HEK293T (cell line): ENCODE measurements at regions not wholly inside any gene's neighbourhood (a gene's known extent, or its start where the extent isn't known, plus 50 kb on each side); places are given as distances from the start of the nearest gene placed in this dataset.

Experiments
- CTCF ChIA-PET: fragments of 350-600 bp; formaldehyde crosslinking; extraction: SDS; loops from one replicate; lab custom pipeline; 2021; ENCODE audit warnings: antibody characterized with exemption, inconsistent platforms; lab: Yijun Ruan, JAX
- POLR2A ChIA-PET: fragments of 350-600 bp; formaldehyde crosslinking; extraction: SDS; loops from one replicate; lab custom pipeline; 2020; ENCODE audit warnings: antibody characterized with exemption, inconsistent platforms; lab: Yijun Ruan, JAX
- DNase-seq: peaks from one replicate; pipeline ENCODE4 v3.0.0; 2012; ENCODE audit warnings: mixed read lengths; ENCODE audit errors: extremely low spot score
- ARNT ChIP-seq: fragments of 450-650 bp; IDR thresholded peaks from 2 replicates; pipeline ENCODE4 v1.6.1; 2017; ENCODE audit warnings: mild to moderate bottlenecking
- BHLHE40 ChIP-seq: fragments of 450-650 bp; IDR thresholded peaks from 2 replicates; pipeline ENCODE4 v1.6.1; 2016; ENCODE audit warnings: mild to moderate bottlenecking, moderate library complexity, borderline replicate concordance
- CTBP1 ChIP-seq: fragments of 450-650 bp; IDR thresholded peaks from 2 replicates; pipeline ENCODE4 v1.6.1; 2016; ENCODE audit warnings: borderline replicate concordance
- ELF4 ChIP-seq: fragments of 450-650 bp; IDR thresholded peaks from 2 replicates; pipeline ENCODE4 v1.6.1; 2017; ENCODE audit warnings: antibody characterized with exemption
- FOXA1 ChIP-seq: fragments of 450-650 bp; IDR thresholded peaks from 2 replicates; pipeline ENCODE4 v1.6.1; 2016; ENCODE audit warnings: mild to moderate bottlenecking
- FOXK2 ChIP-seq: fragments of 450-650 bp; IDR thresholded peaks from 2 replicates; pipeline ENCODE4 v1.6.1; 2016; ENCODE audit warnings: mild to moderate bottlenecking
- FOXM1 ChIP-seq: fragments of 450-650 bp; IDR thresholded peaks from 2 replicates; pipeline ENCODE4 v1.6.1; 2017; ENCODE audit warnings: mild to moderate bottlenecking, borderline replicate concordance
- HDGF ChIP-seq: fragments of 450-650 bp; IDR thresholded peaks from 2 replicates; pipeline ENCODE4 v1.6.1; 2017; ENCODE audit warnings: antibody characterized with exemption, borderline replicate concordance
- L3MBTL2 ChIP-seq: fragments of 450-650 bp; conservative IDR thresholded peaks from 2 replicates; pipeline ENCODE4 v1.6.1; 2016; ENCODE audit warnings: mild to moderate bottlenecking
- LEF1 ChIP-seq: fragments of 450-650 bp; IDR thresholded peaks from 2 replicates; pipeline ENCODE4 v1.6.1; 2017; ENCODE audit warnings: mild to moderate bottlenecking, borderline replicate concordance
- NFRKB ChIP-seq: fragments of 450-650 bp; IDR thresholded peaks from 2 replicates; pipeline ENCODE4 v1.6.1; 2016; ENCODE audit warnings: mild to moderate bottlenecking, moderate library complexity
- SP1 ChIP-seq: fragments of 450-650 bp; IDR thresholded peaks from 2 replicates; pipeline ENCODE4 v1.6.1; 2017
- SUZ12 ChIP-seq: fragments of 450-650 bp; IDR thresholded peaks from 2 replicates; pipeline ENCODE4 v1.6.1; 2016; ENCODE audit warnings: mild to moderate bottlenecking
- TARDBP ChIP-seq: fragments of 450-650 bp; IDR thresholded peaks from 2 replicates; pipeline ENCODE4 v1.6.1; 2016
- ZNF384 ChIP-seq: fragments of 450-650 bp; IDR thresholded peaks from 2 replicates; pipeline ENCODE4 v1.6.1; 2016
- TF ChIP-seq, protein P1 (sequence below): fragments of 450-650 bp; IDR thresholded peaks from 2 replicates; pipeline ENCODE4 v1.6.1; 2016

- ChIA-PET POLR2A (no interaction called here), CTCF (no interaction called here)
- DNase-seq = no peak
- TF ChIP-seq HDGF = no peak
- no peak for TF ChIP-seq BHLHE40
- no peak for TF ChIP-seq SUZ12
- no peak for TF ChIP-seq LEF1
- no peak for TF ChIP-seq ARNT
- no peak for TF ChIP-seq SP1
- TF ChIP-seq ZNF384 = no peak
- TF ChIP-seq, protein P1, sequence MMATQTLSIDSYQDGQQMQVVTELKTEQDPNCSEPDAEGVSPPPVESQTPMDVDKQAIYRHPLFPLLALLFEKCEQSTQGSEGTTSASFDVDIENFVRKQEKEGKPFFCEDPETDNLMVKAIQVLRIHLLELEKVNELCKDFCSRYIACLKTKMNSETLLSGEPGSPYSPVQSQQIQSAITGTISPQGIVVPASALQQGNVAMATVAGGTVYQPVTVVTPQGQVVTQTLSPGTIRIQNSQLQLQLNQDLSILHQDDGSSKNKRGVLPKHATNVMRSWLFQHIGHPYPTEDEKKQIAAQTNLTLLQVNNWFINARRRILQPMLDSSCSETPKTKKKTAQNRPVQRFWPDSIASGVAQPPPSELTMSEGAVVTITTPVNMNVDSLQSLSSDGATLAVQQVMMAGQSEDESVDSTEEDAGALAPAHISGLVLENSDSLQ = no peak
- TF ChIP-seq L3MBTL2 = no peak
These were observed 228.6 kb downstream of the RAD51AP2 start for GRCh38 chr2:17289669-17290068.

GRCh38 chr2:17287183-17287582 lies 231.1 kb downstream of the RAD51AP2 start:
- ChIA-PET CTCF (interaction anchor here (0.7 kb wide), 1 partner anchor 1259 kb away, joined by 3 read pairs; no protein-coding TSS in a partner anchor), POLR2A (no interaction called here)
- TF ChIP-seq FOXA1 = no peak
- no peak for TF ChIP-seq ARNT
- no peak for TF ChIP-seq ZNF384
- TF ChIP-seq SUZ12 = no peak
- TF ChIP-seq HDGF = no peak
- TF ChIP-seq ELF4 = no peak
- no peak for TF ChIP-seq SP1
- no peak for TF ChIP-seq TARDBP
- TF ChIP-seq FOXM1 = no peak
- no peak for TF ChIP-seq CTBP1
- no peak for TF ChIP-seq L3MBTL2
- TF ChIP-seq, protein P1 = no peak
- no peak for TF ChIP-seq FOXK2
- TF ChIP-seq LEF1 = no peak
- no peak for TF ChIP-seq BHLHE40
- TF ChIP-seq NFRKB = no peak
- DNase-seq = no peak

DNA sequence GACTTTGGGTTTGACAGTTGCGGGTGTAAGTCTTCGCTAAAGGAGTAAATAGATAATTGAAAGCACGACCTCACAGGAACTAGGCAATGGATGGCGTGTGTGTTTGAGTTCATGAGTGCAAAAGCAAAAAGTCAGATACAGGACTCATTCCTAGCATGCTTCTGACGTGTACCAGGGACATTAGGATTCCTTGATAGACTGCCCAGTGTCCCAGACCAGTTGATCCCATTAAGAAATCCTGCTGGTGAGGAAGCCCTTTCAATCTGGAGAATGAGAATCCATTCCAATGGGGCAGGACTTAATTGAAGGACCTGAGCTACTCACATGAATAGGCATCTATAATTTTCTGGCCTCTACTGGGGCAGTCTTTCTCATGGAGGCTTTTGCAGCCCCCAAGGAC lies 235.4 kb downstream of the RAD51AP2 start:
- ChIA-PET CTCF (no interaction called here), POLR2A (no interaction called here)
- no peak for DNase-seq
- no peak for TF ChIP-seq FOXA1
- TF ChIP-seq HDGF = no peak
- no peak for TF ChIP-seq ZNF384
- no peak for TF ChIP-seq SP1
- TF ChIP-seq FOXM1 = no peak
- no peak for TF ChIP-seq TARDBP
- no peak for TF ChIP-seq SUZ12
- no peak for TF ChIP-seq NFRKB
- no peak for TF ChIP-seq CTBP1
- TF ChIP-seq, protein P1 = no peak
- no peak for TF ChIP-seq ARNT
- no peak for TF ChIP-seq LEF1
- TF ChIP-seq L3MBTL2 = no peak
- TF ChIP-seq FOXK2 = no peak
- TF ChIP-seq ELF4 = no peak
- no peak for TF ChIP-seq BHLHE40

DNA sequence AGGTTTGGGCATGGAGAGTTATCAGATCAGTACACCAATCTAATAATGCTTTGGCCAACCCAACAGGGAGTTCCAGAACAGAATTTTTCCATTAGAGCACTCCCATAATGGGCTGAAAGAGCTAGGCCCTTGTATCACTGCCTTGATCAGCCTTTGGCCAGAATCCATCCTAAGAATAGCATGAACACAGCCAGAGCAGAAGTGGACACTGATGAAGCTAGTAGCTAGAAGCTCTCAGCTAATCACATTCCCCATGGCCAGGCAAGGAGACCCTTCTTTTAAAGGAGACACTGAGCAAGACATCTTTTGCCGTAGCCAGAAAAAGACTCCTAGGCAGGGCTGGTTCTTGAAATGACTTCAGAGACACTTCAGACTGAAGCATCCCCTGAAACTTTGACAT lies 236.0 kb downstream of the RAD51AP2 start:
- TF ChIP-seq NFRKB = no peak
- no peak for TF ChIP-seq FOXK2
- no peak for TF ChIP-seq FOXM1
- TF ChIP-seq ARNT = no peak
- no peak for TF ChIP-seq TARDBP
- no peak for TF ChIP-seq SUZ12
- TF ChIP-seq FOXA1 = no peak
- TF ChIP-seq SP1 = no peak
- no peak for TF ChIP-seq ZNF384
- no peak for TF ChIP-seq L3MBTL2
- no peak for TF ChIP-seq HDGF
- TF ChIP-seq CTBP1 = no peak
- TF ChIP-seq LEF1 = no peak
- no peak for TF ChIP-seq BHLHE40
- no peak for TF ChIP-seq ELF4
- TF ChIP-seq, protein P1 = no peak
- DNase-seq = no peak
- POLR2A ChIA-PET = no interaction called here
- CTCF ChIA-PET = no interaction called here

DNA sequence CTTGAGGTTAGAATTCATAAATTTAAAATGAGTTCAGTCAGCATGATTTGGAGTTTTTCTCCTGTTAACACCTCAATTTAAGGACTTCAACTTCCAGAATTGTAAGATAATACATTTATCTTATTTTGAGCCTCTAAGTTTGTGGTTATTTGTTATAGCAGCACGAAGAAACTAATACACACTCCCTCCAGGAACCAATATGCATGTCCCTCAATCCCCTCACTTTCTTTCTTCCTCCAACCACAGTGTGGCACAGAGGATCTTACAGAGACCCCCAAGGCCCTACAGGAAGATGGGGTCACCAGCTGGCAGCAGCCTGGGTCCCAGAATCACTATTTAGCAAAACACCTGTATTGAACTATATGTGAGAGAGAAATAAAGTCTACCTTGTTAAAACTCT lies 242.0 kb downstream of the RAD51AP2 start:
- no peak for DNase-seq
- CTCF ChIA-PET = no interaction called here
- POLR2A ChIA-PET = no interaction called here
- no peak for TF ChIP-seq ZNF384
- no peak for TF ChIP-seq ELF4
- TF ChIP-seq L3MBTL2 = no peak
- no peak for TF ChIP-seq TARDBP
- no peak for TF ChIP-seq SP1
- TF ChIP-seq SUZ12 = no peak
